Prostate gland (tissue), 2 donors: ENCODE measurements at regions not wholly inside any gene's neighbourhood (a gene's known extent, or its start where the extent isn't known, plus 50 kb on each side); places are given as distances from the start of the nearest gene placed in this dataset.

Experiments used
- POLR2A ChIP-seq: fragments of 450-650 bp; IDR thresholded peaks from one replicate; pipeline ENCODE4 v1.6.1; 2016; ENCODE audit warnings: antibody characterized with exemption, mild to moderate bottlenecking
- POLR2AphosphoS5 ChIP-seq: sonication (generic); formaldehyde crosslinking; IDR thresholded peaks from one replicate; pipeline ENCODE4 v1.6.1; 2017; ENCODE audit warnings: antibody characterized with exemption
- TF ChIP-seq, protein P1 (sequence below), 4 experiments: fragments of 200-600 bp in 2 of 4; fragments of 450-650 bp in 2 of 4; sonication (generic) in 2 of 4; IDR thresholded peaks; 1 replicate in 3 of 4; 2 replicates in 1 of 4; pipeline ENCODE4 v1.5.1; 2016 to 2019; ENCODE audit warnings: antibody characterized with exemption in 4 of 4, mild to moderate bottlenecking in 2 of 4, moderate library complexity in 2 of 4

DNA sequence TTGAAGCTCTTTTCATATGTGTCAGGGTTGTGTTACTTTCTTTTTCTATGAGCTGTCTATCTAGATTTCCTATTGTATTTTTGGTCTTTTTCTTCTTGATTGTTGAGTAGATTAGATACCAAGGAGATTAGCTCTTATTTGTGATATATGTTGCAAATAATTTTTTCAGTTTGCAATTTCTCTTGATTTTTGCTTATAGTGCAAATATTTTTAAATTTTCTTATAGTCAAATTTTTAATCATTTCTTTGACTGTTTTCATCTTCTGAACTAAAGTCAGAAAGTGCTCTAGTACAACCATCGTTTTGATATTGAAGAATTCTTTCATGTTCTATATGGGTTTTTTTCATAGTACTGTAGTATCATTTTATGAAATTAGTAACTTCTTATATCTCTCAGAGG is 193.7 kb downstream of the OSTF1 start:
- TF ChIP-seq, protein P1, sequence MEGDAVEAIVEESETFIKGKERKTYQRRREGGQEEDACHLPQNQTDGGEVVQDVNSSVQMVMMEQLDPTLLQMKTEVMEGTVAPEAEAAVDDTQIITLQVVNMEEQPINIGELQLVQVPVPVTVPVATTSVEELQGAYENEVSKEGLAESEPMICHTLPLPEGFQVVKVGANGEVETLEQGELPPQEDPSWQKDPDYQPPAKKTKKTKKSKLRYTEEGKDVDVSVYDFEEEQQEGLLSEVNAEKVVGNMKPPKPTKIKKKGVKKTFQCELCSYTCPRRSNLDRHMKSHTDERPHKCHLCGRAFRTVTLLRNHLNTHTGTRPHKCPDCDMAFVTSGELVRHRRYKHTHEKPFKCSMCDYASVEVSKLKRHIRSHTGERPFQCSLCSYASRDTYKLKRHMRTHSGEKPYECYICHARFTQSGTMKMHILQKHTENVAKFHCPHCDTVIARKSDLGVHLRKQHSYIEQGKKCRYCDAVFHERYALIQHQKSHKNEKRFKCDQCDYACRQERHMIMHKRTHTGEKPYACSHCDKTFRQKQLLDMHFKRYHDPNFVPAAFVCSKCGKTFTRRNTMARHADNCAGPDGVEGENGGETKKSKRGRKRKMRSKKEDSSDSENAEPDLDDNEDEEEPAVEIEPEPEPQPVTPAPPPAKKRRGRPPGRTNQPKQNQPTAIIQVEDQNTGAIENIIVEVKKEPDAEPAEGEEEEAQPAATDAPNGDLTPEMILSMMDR (IDR thresholded peaks at IDR 0.05): no peak
- TF ChIP-seq POLR2A (no peak), POLR2AphosphoS5 (no peak)
